GM23248 (cell line): ENCODE measurements at regions not wholly inside any gene's neighbourhood (a gene's known extent, or its start where the extent isn't known, plus 50 kb on each side); places are given as distances from the start of the nearest gene placed in this dataset.

Experiments
- EZH2 ChIP-seq: fragments of 200-600 bp; sonication (generic); IDR thresholded peaks from 2 replicates; pipeline ENCODE4 v1.6.1; 2018; ENCODE audit warnings: antibody characterized with exemption, mild to moderate bottlenecking; ENCODE audit not compliant: insufficient read depth, poor library complexity, severe bottlenecking
- EZH2phosphoT487 ChIP-seq: fragments of 200-600 bp; sonication (generic); IDR thresholded peaks from 2 replicates; pipeline ENCODE4 v1.6.1; 2018; ENCODE audit warnings: antibody characterized with exemption, moderate library complexity, mild to moderate bottlenecking, low read depth; ENCODE audit not compliant: insufficient read depth

DNA sequence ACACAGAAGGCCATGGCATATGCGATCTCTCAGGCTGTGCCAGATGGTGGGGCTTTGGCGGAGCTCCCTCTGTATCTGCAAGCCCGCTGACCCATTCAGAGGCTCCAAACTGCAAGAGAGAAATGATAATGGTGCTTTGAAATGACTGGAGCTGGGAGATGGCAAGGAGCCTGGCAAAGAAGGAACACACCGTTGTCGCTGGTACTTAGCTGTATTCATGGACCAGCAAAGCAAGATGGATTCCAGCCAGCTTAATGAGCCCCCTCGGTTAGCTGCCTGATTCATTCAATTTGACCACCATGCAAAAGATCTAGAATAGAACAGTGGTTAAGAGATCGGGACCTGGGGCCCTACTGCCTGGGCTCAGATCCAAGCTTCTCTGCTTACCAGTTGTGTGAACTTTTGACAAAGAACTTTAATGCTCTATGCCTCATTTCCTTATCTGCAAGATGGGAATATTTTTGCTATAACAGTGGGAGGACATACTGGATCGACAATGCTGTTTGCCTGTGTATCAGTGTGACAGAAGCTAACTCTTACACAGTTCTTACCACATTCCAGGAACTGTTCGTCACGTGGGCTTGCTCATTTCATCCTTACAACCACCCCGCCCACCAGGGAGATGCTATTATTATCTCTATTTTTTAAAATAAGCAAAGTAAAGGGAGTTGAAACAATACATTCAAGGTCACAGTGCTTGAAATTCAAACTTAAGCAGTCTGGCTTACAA is 317.8 kb upstream of the SULF2 start:
- TF ChIP-seq EZH2 (no peak), EZH2phosphoT487 (no peak)
